ENCODE measurements at regions not wholly inside any gene's neighbourhood (a gene's known extent, or its start where the extent isn't known, plus 50 kb on each side); places are given as distances from the start of the nearest gene placed in this dataset.

- TF ChIP-seq CTCF (conservative IDR thresholded peaks at IDR 0.05; ENCODE audit: low read depth, low read length), result no peak
- no peak overlapping the region for H3K4me3 ChIP-seq (ENCODE audit: low read depth, low read length)
- no peak for DNase-seq (ENCODE audit: low read depth)
Measured at GRCh38 chrX:940691-941090, 271.8 kb downstream of the CRLF2 start.

- no peak for TF ChIP-seq CTCF (conservative IDR thresholded peaks at IDR 0.05; ENCODE audit: low read depth, low read length)
- H3K4me3 ChIP-seq (ENCODE audit: low read depth, low read length), result no peak overlapping the region
- no peak for DNase-seq (ENCODE audit: low read depth)
Measured at GRCh38 chrX:936979-937769, 275.3 kb downstream of the CRLF2 start.

GRCh38 chrX:933611-934010 lies 278.8 kb downstream of the CRLF2 start:
- no peak overlapping the region for H3K4me3 ChIP-seq (ENCODE audit: low read depth, low read length)
- TF ChIP-seq CTCF (conservative IDR thresholded peaks at IDR 0.05; ENCODE audit: low read depth, low read length), result no peak
- DNase-seq (ENCODE audit: low read depth), result no peak

- DNase-seq (ENCODE audit: low read depth), result no peak
Measured at GRCh38 chrX:928606-929005, 283.8 kb downstream of the CRLF2 start.

GRCh38 chrX:926991-927390 lies 285.5 kb downstream of the CRLF2 start:
- no peak for TF ChIP-seq CTCF (conservative IDR thresholded peaks at IDR 0.05; ENCODE audit: low read depth, low read length)
- no peak overlapping the region for H3K4me3 ChIP-seq (ENCODE audit: low read depth, low read length)
- no peak for DNase-seq (ENCODE audit: low read depth)

More at GRCh38 chrX:928606-929005, 283.8 kb downstream of the CRLF2 start:
- TF ChIP-seq CTCF (conservative IDR thresholded peaks at IDR 0.05; ENCODE audit: low read depth, low read length), result no peak
- no peak overlapping the region for H3K4me3 ChIP-seq (ENCODE audit: low read depth, low read length)

- DNase-seq (ENCODE audit: low read depth), result no peak
- no peak for TF ChIP-seq CTCF (conservative IDR thresholded peaks at IDR 0.05; ENCODE audit: low read depth, low read length)
- H3K4me3 ChIP-seq (ENCODE audit: low read depth, low read length), result no peak overlapping the region
Measured at GRCh38 chrX:926070-926469, 286.4 kb downstream of the CRLF2 start.

GRCh38 chrX:925652-926061 lies 286.8 kb downstream of the CRLF2 start:
- H3K4me3 ChIP-seq (ENCODE audit: low read depth, low read length), result no peak overlapping the region
- DNase-seq (ENCODE audit: low read depth), result no peak
- no peak for TF ChIP-seq CTCF (conservative IDR thresholded peaks at IDR 0.05; ENCODE audit: low read depth, low read length)
